A673 (cell line): ENCODE measurements at regions not wholly inside any gene's neighbourhood (a gene's known extent, or its start where the extent isn't known, plus 50 kb on each side); places are given as distances from the start of the nearest gene placed in this dataset.

ENCODE experiments used
- BruUV-seq: library from RNA; stranded (reverse); fragments of 400-500 nt; replicated peaks from 2 replicates; lab custom pipeline; 2021; lab: Mats Ljungman, UMichigan
- CTCF ChIA-PET: fragments of 300-600 bp; sonication (Branson Sonifier 250); formaldehyde crosslinking; loops from one replicate; lab custom pipeline; 2022; ENCODE audit warnings: antibody characterized with exemption; lab: Charles Lee
- POLR2A ChIA-PET: fragments of 300-600 bp; sonication (Branson Sonifier 250); formaldehyde crosslinking; loops from one replicate; lab custom pipeline; 2022; ENCODE audit warnings: antibody characterized with exemption; ENCODE audit not compliant: low non-redundant PET; lab: Charles Lee
- DNase-seq: peaks from one replicate; pipeline ENCODE4 v3.0.0-alpha.2; 2015; ENCODE audit warnings: low spot score
- H3K27ac ChIP-seq: fragments of 200-600 bp; sonication (generic); 2 replicates; pipeline ENCODE4 v1.5.1; 2016; ENCODE audit warnings: mixed run types, low read depth, mild to moderate bottlenecking, mixed read lengths, antibody characterized with exemption, low read length; ENCODE audit not compliant: poor library complexity, severe bottlenecking
- H3K27me3 ChIP-seq: fragments of 200-600 bp; sonication (generic); replicated peaks from 2 replicates; pipeline ENCODE4 v1.6.1; 2017; ENCODE audit warnings: mixed run types, low read depth, mild to moderate bottlenecking, mixed read lengths, antibody characterized with exemption, low read length; ENCODE audit not compliant: insufficient read depth, poor library complexity
- H3K36me3 ChIP-seq: fragments of 200-600 bp; sonication (generic); 2 replicates; pipeline ENCODE4 v1.6.1; 2016; ENCODE audit warnings: mixed run types, mild to moderate bottlenecking, mixed read lengths, antibody characterized with exemption, low read length; ENCODE audit not compliant: insufficient read depth, poor library complexity, severe bottlenecking
- H3K4me1 ChIP-seq: fragments of 200-600 bp; sonication (generic); 2 replicates; pipeline ENCODE4 v1.6.1; 2017; ENCODE audit warnings: mixed run types, mild to moderate bottlenecking, mixed read lengths, antibody characterized with exemption, low read length; ENCODE audit not compliant: insufficient read depth, poor library complexity, severe bottlenecking
- H3K4me3 ChIP-seq: fragments of 200-600 bp; sonication (generic); 2 replicates; pipeline ENCODE4 v1.5.1; 2016; ENCODE audit warnings: low read depth, mixed run types, mild to moderate bottlenecking, mixed read lengths, low read length; ENCODE audit not compliant: poor library complexity, severe bottlenecking
- H3K9me3 ChIP-seq: fragments of 200-600 bp; sonication (generic); 2 replicates; pipeline ENCODE4 v1.6.1; 2016; ENCODE audit warnings: mixed run types, low read depth, mild to moderate bottlenecking, mixed read lengths, antibody characterized with exemption, low read length; ENCODE audit not compliant: poor library complexity, severe bottlenecking
- EZH2 ChIP-seq: fragments of 200-600 bp; sonication (generic); IDR thresholded peaks from 2 replicates; pipeline ENCODE4 v1.6.1; 2017; ENCODE audit warnings: borderline replicate concordance, low read depth, mild to moderate bottlenecking, mixed read lengths, antibody characterized with exemption, low read length; ENCODE audit not compliant: poor library complexity, severe bottlenecking
- intact Hi-C: fragments of 100-400 bp; cut with micrococcal nuclease; formaldehyde crosslinking; loops from one replicate; pipeline ENCODE4 v1.10.0; 2022; ENCODE audit not compliant: unreplicated experiment
- TF ChIP-seq, protein P1 (sequence below): fragments of 300-800, 200-600 bp; sonication (generic); conservative IDR thresholded peaks from 2 replicates; pipeline ENCODE4 v1.5.1; 2017; ENCODE audit warnings: low read depth, mild to moderate bottlenecking, antibody characterized with exemption, low read length, moderate library complexity, mixed read lengths

DNA sequence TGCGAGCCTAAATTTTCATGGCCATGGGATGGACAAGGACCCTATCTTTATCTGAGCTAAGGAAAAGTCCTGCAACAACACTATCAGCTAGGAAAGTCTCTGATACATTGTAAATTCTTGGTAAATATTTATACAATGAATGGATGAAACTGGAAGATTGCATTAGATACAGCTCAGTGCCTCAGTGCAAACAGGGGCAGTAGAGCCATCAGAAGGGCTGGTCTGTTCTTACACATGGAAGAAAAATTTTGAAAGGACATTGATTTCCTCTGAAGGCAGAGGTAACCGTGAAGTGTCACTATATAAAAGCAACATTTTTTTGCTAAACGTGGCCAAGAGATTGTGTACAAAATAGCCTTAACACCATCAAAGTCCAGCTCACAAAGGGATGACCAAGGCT, 153.2 kb upstream of the GADL1 start:
- CTCF ChIA-PET: no interaction called here
- Histone ChIP-seq H3K36me3 (no peaks in the 10 kb centered on the region), H3K4me1 (no peaks in the 10 kb centered on the region), H3K27me3 (no peaks in the 10 kb centered on the region), H3K4me3 (no peak overlapping the region), H3K9me3 (no peaks in the 10 kb centered on the region), H3K27ac (no peak overlapping the region)
- BruUV-seq: no TSS peak
- no peak for DNase-seq
- TF ChIP-seq, protein P1, sequence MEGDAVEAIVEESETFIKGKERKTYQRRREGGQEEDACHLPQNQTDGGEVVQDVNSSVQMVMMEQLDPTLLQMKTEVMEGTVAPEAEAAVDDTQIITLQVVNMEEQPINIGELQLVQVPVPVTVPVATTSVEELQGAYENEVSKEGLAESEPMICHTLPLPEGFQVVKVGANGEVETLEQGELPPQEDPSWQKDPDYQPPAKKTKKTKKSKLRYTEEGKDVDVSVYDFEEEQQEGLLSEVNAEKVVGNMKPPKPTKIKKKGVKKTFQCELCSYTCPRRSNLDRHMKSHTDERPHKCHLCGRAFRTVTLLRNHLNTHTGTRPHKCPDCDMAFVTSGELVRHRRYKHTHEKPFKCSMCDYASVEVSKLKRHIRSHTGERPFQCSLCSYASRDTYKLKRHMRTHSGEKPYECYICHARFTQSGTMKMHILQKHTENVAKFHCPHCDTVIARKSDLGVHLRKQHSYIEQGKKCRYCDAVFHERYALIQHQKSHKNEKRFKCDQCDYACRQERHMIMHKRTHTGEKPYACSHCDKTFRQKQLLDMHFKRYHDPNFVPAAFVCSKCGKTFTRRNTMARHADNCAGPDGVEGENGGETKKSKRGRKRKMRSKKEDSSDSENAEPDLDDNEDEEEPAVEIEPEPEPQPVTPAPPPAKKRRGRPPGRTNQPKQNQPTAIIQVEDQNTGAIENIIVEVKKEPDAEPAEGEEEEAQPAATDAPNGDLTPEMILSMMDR: no peak
- no peak for TF ChIP-seq EZH2
- POLR2A ChIA-PET: no interaction called here
- intact Hi-C loops: no loop called here

DNA sequence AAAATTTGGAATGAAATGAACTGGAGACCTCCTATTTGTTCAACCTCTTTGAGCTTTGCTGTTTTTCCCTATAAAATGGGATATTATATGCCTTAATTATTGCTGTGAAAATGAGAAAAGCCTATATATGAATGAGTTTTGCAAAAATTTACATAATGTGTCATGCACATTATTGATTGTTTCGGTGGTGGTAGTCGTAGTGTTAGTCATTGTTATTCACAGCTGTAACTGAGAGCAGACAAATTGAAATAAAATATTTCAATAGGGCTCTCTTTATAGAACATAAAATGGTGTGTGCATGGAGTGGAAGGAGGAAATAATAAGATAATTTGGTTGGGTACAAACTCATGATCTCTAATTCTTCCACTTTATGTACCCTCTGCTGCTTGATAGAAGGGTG, 153.7 kb upstream of the GADL1 start:
- no peak overlapping the region for H3K27ac ChIP-seq
- intact Hi-C loops: no loop called here
- no peaks in the 10 kb centered on the region for H3K27me3 ChIP-seq
- CTCF ChIA-PET: no interaction called here
- no TSS peak for BruUV-seq
- no peak for DNase-seq
- H3K9me3 ChIP-seq: no peaks in the 10 kb centered on the region
- POLR2A ChIA-PET: no interaction called here
- no peaks in the 10 kb centered on the region for H3K36me3 ChIP-seq
- no peak overlapping the region for H3K4me3 ChIP-seq
- no peak for TF ChIP-seq EZH2
- TF ChIP-seq, protein P1: no peak
- no peaks in the 10 kb centered on the region for H3K4me1 ChIP-seq

DNA sequence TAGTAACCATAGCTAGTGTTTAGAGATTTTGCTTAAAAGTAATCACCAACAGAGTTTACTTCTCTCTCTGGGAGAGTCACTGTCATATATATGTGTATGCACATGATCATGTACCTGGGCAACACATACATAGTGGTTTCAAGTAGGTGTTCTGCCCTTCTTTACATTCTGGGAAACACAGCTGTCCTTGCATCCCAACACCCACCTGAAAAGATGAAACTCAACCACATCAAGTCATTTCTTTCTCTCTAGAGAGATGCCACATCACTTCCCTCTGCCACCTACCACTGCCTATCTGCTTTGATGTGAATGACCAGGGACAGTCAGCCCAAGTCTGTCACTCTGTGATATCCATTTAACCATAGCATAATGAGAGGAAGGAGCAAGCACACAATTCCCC, 155.8 kb upstream of the GADL1 start:
- Histone ChIP-seq H3K4me3 (no peak overlapping the region), H3K27ac (no peak overlapping the region), H3K27me3 (no peaks in the 10 kb centered on the region), H3K9me3 (no peaks in the 10 kb centered on the region), H3K4me1 (no peaks in the 10 kb centered on the region), H3K36me3 (no peaks in the 10 kb centered on the region)
- TF ChIP-seq, protein P1: no peak
- no peak for TF ChIP-seq EZH2
- intact Hi-C loops: no loop called here
- DNase-seq: no peak
- ChIA-PET CTCF (no interaction called here), POLR2A (no interaction called here)
- no TSS peak for BruUV-seq
